UCSD-AML1 (cell line): ENCODE measurements at regions not wholly inside any gene's neighbourhood (a gene's known extent, or its start where the extent isn't known, plus 50 kb on each side); places are given as distances from the start of the nearest gene placed in this dataset.
"Not testable (repeated sequence)": the region's sequence is repeated elsewhere in the genome, so short reads cannot be mapped to it uniquely, and the experiment has no call there.

Source experiments
- DNase-seq: peaks from one replicate; lab custom pipeline; 2025; ENCODE audit not compliant: unreplicated experiment; lab: John Stamatoyannopoulos, UW

- no peak for DNase-seq
Measured at GRCh38 chr2:33931164-33931563, 332.1 kb upstream of the FAM98A start.

DNA sequence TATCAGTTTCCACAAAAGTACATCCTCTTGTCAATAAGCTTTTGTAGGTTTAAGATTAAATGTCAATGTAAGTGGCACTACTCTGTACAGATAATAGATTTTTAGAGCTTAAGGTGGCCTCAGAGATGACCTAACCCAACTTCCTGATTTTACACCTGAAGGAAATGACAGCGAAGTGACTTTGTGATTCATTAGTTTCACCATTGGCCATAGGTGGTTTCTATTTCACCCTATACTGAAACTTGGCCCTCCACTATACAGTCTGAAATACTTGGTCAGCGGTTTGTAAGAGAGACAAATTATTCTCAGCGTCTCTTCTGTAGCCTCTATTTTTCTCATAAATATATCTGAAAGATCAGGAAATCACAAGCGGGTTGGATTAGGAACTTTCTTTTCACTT, 330.4 kb upstream of the FAM98A start:
- DNase-seq = no peak

GRCh38 chr2:33927756-33928155, 328.7 kb upstream of the FAM98A start:
- no peak for DNase-seq

- DNase-seq = no peak
Measured at GRCh38 chr2:33925311-33925710, 326.2 kb upstream of the FAM98A start.

DNA sequence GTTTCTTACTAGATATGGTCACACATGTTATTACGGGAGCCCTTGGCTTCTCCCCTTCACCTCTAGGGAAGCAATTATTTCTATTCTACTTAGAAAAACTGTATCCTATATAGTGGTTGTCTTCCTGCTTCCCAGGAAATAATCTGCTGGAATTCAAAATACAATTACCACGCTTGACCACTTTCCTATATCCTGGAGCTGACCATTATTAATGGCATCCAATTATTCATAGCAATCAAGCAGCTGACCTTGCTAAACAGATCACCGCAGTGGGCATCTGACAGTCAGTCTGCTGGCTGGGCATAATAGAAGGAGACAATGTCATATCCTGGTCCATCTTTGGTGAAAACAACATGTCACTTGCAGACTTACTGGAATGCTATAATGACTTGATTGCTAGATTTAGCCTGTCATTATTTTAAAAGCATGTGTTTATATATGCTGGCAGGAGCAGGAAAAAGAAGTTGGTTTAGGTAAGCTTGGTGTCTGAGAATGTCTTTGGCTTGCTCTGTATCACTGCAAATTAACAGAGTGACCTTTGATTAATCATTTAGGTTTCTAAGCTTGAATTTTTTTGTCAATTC, 325.6 kb upstream of the FAM98A start:
- no peak for DNase-seq

- DNase-seq = no peak
Measured at GRCh38 chr2:33917252-33917651, 318.2 kb upstream of the FAM98A start.

- DNase-seq = no peak
Measured at GRCh38 chr2:33913071-33913616, 314.0 kb upstream of the FAM98A start.

- DNase-seq = peak; percentile 20
Measured at GRCh38 chr2:33911327-33911726, 312.2 kb upstream of the FAM98A start.

DNA sequence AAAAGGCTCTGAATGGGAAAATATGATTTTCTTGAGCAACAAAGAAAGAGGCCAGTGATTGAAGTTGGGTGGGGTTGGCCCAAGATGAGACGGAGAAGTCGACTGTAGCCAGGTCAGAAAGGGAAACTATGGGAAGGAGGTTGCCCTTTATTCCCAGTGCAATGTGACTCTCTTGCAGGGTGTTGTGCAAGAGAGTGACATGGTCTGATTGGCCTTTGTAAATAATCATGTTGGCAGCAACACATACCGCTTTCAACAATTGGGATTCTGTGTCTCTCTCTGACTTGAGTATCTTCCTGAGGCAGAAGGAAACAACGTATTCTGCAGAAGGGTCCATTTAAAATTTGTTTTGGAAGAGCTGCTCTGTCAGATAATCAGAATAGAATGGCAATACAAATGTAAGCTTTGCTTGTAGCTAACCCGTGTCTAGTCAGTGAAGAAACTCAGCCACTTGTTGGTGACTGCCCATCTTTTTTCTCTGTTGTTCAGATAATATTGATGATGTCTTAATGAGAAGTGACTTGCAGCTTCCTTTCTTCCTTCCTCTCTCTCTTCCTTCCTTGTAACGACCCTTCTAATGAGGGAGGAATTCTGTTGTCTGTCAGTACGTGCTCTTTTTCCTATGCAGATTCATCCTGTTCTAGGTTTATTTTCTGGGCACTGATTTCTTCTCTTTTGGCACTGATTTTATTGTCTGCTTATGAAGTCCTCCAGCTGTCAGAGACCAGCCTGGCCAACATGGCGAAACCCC, 311.0 kb upstream of the FAM98A start:
- no peak for DNase-seq

DNA sequence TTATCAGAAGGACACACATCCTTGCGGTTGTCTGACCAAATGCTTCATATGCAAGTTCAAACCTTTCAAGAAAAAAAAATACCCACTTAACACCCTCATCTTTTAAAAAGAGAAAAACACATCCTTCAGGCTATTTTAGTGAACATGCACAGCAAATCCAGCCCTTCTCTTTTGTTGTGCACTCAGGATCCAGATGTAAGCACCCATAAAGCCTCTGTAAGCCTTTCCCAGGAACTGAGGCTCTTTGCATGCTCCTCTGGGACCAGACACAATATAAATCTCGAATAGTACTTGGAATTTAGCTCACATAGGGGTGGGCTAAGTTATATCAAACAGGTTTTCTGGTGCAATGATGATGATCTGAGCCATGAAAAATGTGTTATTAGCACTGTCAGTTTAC, 308.8 kb upstream of the FAM98A start:
- no peak for DNase-seq

- not testable (repeated sequence) for DNase-seq
Measured at GRCh38 chr2:33906129-33906528, 307.0 kb upstream of the FAM98A start.

- DNase-seq = no peak
Measured at GRCh38 chr2:33904801-33905200, 305.7 kb upstream of the FAM98A start.

GRCh38 chr2:33903701-33904100, 304.6 kb upstream of the FAM98A start:
- DNase-seq = no peak

- no peak for DNase-seq
Measured at GRCh38 chr2:33903215-33903614, 304.1 kb upstream of the FAM98A start.

- DNase-seq = no peak
Measured at GRCh38 chr2:33900610-33901009, 301.5 kb upstream of the FAM98A start.

DNA sequence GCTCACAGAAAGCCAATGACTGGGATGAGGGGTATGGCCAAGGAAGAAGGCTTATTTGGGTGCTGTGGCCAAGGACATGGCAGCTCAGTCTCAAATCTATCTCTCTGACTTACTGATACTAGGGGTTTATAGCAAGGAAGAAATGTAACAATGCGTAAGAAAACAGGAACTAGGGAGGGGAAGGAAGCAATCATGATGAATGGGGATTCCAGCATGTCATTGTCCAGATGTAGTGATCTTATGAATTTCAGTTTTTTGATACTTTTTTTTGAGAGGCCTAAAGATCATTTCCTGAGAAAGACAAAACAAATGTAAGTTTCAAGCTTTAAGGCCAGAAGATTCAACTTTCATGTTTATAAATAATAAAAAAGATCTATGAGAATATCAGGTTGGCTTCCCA, 298.6 kb upstream of the FAM98A start:
- no peak for DNase-seq

GRCh38 chr2:33893824-33894223, 294.7 kb upstream of the FAM98A start:
- no peak for DNase-seq

GRCh38 chr2:33891616-33892015, 292.5 kb upstream of the FAM98A start:
- DNase-seq = no peak

DNA sequence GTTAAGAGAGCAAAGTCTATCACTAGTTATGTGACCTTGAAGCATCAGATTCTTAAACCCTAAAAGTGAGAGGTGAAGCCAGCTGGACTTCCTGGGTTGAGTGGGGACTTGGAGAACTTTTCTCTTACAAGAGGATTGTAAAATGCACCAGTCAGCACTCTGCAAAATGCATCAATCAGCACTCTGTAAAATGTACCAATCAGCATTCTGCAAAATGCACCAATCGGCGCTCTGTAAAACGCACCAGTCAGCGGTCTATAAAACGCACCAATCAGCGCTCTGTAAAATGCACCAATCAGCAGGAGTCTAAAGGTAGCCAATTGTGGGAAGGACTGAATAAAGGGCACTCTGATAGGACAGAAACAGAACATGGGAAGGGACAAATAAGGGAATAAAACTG, 291.6 kb upstream of the FAM98A start:
- DNase-seq = no peak

GRCh38 chr2:33877348-33878016, 278.4 kb upstream of the FAM98A start:
- no peak for DNase-seq

DNA sequence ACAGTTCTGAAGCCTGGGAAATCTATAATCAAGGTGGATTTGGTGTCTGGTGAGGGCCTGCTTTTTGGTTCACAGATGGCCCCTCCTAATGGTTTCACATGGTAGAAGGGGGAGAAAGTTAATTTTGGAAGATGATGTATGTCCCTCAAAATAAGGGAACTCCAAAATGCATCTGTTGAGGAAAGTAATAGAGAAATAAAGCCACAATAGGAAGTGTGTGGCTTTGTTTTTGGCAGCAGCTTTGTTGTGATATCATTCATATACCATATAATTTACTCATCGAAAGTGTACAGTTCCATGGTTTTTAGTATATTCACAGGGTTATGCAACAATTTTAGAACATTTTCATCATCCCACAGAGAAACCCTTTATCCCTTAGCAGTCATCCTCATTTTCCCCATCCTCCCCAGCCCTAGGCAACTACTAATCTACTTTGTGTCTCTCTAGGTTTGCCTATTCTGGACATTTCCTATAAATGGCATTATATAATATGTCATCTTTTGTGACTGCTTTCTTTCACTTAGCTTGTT, 274.0 kb upstream of the FAM98A start:
- DNase-seq = no peak
